ENCODE measurements at regions not wholly inside any gene's neighbourhood (a gene's known extent, or its start where the extent isn't known, plus 50 kb on each side); places are given as distances from the start of the nearest gene placed in this dataset.

DNA sequence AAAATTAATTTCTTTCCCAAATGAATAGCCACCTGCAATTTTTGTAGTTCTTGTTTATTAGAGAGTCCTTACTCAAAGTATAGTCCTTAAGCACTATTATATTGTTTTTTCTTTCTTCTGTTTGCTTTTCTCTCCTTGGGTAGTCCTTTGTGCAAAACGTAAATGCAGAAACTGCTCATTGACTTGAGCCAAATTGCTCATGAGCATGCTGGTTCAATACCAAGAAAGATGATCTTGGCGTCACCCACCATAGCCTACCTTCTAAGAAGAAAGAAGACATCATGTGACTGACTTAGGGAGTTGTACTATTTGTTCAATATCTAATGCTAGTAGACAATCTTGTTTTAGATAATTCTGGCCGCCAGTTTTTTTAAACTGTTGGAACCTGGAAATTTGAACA is 248.8 kb upstream of the DMRT1 start:
- TF ChIP-seq SUZ12 (IDR thresholded peaks at IDR 0.05; ENCODE audit: extremely low read depth, insufficient read depth, insufficient read length) (no peak), YY1 (IDR thresholded peaks at IDR 0.05; ENCODE audit: insufficient read depth, insufficient read length) (no peak), ZNF274 (IDR thresholded peaks at IDR 0.05; ENCODE audit: low read depth, low read length) (no peak)

All from NT2/D1 (cell line).